HEK293T (cell line): ENCODE measurements at regions not wholly inside any gene's neighbourhood (a gene's known extent, or its start where the extent isn't known, plus 50 kb on each side); places are given as distances from the start of the nearest gene placed in this dataset.

Experiments used
- CTCF ChIA-PET: fragments of 350-600 bp; formaldehyde crosslinking; extraction: SDS; loops from one replicate; lab custom pipeline; 2021; ENCODE audit warnings: antibody characterized with exemption, inconsistent platforms; lab: Yijun Ruan, JAX
- POLR2A ChIA-PET: fragments of 350-600 bp; formaldehyde crosslinking; extraction: SDS; loops from one replicate; lab custom pipeline; 2020; ENCODE audit warnings: antibody characterized with exemption, inconsistent platforms; lab: Yijun Ruan, JAX
- DNase-seq: peaks from one replicate; pipeline ENCODE4 v3.0.0; 2012; ENCODE audit warnings: mixed read lengths; ENCODE audit errors: extremely low spot score
- ARNT ChIP-seq: fragments of 450-650 bp; IDR thresholded peaks from 2 replicates; pipeline ENCODE4 v1.6.1; 2017; ENCODE audit warnings: mild to moderate bottlenecking
- BHLHE40 ChIP-seq: fragments of 450-650 bp; IDR thresholded peaks from 2 replicates; pipeline ENCODE4 v1.6.1; 2016; ENCODE audit warnings: mild to moderate bottlenecking, moderate library complexity, borderline replicate concordance
- CTBP1 ChIP-seq: fragments of 450-650 bp; IDR thresholded peaks from 2 replicates; pipeline ENCODE4 v1.6.1; 2016; ENCODE audit warnings: borderline replicate concordance
- ELF4 ChIP-seq: fragments of 450-650 bp; IDR thresholded peaks from 2 replicates; pipeline ENCODE4 v1.6.1; 2017; ENCODE audit warnings: antibody characterized with exemption
- FOXA1 ChIP-seq: fragments of 450-650 bp; IDR thresholded peaks from 2 replicates; pipeline ENCODE4 v1.6.1; 2016; ENCODE audit warnings: mild to moderate bottlenecking
- FOXK2 ChIP-seq: fragments of 450-650 bp; IDR thresholded peaks from 2 replicates; pipeline ENCODE4 v1.6.1; 2016; ENCODE audit warnings: mild to moderate bottlenecking
- FOXM1 ChIP-seq: fragments of 450-650 bp; IDR thresholded peaks from 2 replicates; pipeline ENCODE4 v1.6.1; 2017; ENCODE audit warnings: mild to moderate bottlenecking, borderline replicate concordance
- HDGF ChIP-seq: fragments of 450-650 bp; IDR thresholded peaks from 2 replicates; pipeline ENCODE4 v1.6.1; 2017; ENCODE audit warnings: antibody characterized with exemption, borderline replicate concordance
- L3MBTL2 ChIP-seq: fragments of 450-650 bp; conservative IDR thresholded peaks from 2 replicates; pipeline ENCODE4 v1.6.1; 2016; ENCODE audit warnings: mild to moderate bottlenecking
- LEF1 ChIP-seq: fragments of 450-650 bp; IDR thresholded peaks from 2 replicates; pipeline ENCODE4 v1.6.1; 2017; ENCODE audit warnings: mild to moderate bottlenecking, borderline replicate concordance
- NFRKB ChIP-seq: fragments of 450-650 bp; IDR thresholded peaks from 2 replicates; pipeline ENCODE4 v1.6.1; 2016; ENCODE audit warnings: mild to moderate bottlenecking, moderate library complexity
- SP1 ChIP-seq: fragments of 450-650 bp; IDR thresholded peaks from 2 replicates; pipeline ENCODE4 v1.6.1; 2017
- SUZ12 ChIP-seq: fragments of 450-650 bp; IDR thresholded peaks from 2 replicates; pipeline ENCODE4 v1.6.1; 2016; ENCODE audit warnings: mild to moderate bottlenecking
- TARDBP ChIP-seq: fragments of 450-650 bp; IDR thresholded peaks from 2 replicates; pipeline ENCODE4 v1.6.1; 2016
- ZNF384 ChIP-seq: fragments of 450-650 bp; IDR thresholded peaks from 2 replicates; pipeline ENCODE4 v1.6.1; 2016
- TF ChIP-seq, protein P1 (sequence below): fragments of 450-650 bp; IDR thresholded peaks from 2 replicates; pipeline ENCODE4 v1.6.1; 2016

GRCh38 chr2:83168377-83168776 is 1290.7 kb downstream of the SUCLG1 start:
- no peak for TF ChIP-seq BHLHE40
- TF ChIP-seq SP1 = no peak
- TF ChIP-seq TARDBP = no peak
- TF ChIP-seq NFRKB = no peak
- no peak for TF ChIP-seq LEF1
- TF ChIP-seq ARNT = no peak
- no peak for TF ChIP-seq L3MBTL2
- TF ChIP-seq, protein P1, sequence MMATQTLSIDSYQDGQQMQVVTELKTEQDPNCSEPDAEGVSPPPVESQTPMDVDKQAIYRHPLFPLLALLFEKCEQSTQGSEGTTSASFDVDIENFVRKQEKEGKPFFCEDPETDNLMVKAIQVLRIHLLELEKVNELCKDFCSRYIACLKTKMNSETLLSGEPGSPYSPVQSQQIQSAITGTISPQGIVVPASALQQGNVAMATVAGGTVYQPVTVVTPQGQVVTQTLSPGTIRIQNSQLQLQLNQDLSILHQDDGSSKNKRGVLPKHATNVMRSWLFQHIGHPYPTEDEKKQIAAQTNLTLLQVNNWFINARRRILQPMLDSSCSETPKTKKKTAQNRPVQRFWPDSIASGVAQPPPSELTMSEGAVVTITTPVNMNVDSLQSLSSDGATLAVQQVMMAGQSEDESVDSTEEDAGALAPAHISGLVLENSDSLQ = no peak
- no peak for TF ChIP-seq ELF4
- TF ChIP-seq SUZ12 = no peak
- TF ChIP-seq HDGF = no peak
- TF ChIP-seq CTBP1 = no peak
- no peak for TF ChIP-seq FOXA1
- no peak for TF ChIP-seq FOXK2
- no peak for TF ChIP-seq FOXM1
- no peak for TF ChIP-seq ZNF384
- ChIA-PET CTCF (no interaction called here), POLR2A (no interaction called here)
- DNase-seq = no peak

DNA sequence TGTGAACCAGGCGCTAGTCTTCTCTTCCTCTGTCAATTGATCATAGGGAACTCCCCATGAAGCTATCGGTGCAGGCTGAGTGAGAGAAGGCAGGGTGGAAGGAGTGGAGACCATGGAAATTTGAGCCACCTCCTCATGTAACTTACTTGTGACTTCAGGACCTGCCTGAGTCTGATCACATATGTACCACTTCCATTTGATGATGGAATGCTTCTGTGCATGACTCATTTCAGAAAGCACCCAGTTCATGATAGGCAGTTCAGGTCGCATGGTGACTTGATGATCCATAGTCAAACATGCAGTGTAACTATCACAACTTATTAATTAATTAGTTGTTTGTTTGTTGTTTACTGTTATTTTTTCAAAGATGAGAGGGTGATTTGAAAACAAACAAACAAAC is 1296.7 kb downstream of the SUCLG1 start:
- TF ChIP-seq LEF1 (no peak), BHLHE40 (no peak), SP1 (no peak), L3MBTL2 (no peak), ARNT (no peak), FOXA1 (no peak), ZNF384 (no peak), HDGF (no peak), NFRKB (no peak), FOXK2 (no peak), ELF4 (no peak), SUZ12 (no peak), CTBP1 (no peak), TARDBP (no peak), FOXM1 (no peak)
- TF ChIP-seq, protein P1 = no peak
- DNase-seq = no peak
- ChIA-PET POLR2A (no interaction called here), CTCF (no interaction called here)

DNA sequence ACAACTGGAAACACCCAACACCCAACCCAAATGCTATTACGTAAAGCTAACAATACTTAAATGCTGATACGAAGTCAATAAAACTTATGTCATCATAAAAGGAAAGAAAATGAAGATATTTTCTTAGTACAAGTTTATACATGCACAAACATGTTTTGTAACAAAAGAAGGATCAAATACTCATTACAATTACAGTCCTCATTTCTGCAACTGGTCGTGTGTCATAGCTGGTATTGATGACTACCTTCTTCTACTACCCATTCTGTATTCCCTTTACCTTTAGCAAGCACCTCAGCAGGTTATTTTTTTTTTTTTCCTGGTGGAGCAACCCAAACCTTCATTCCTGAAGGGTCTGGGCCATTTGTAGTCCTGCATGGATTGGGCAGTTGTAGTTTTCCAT is 1298.5 kb downstream of the SUCLG1 start:
- no peak for DNase-seq
- ChIA-PET POLR2A (no interaction called here), CTCF (no interaction called here)
- TF ChIP-seq TARDBP (no peak), LEF1 (no peak), ARNT (no peak), NFRKB (no peak), SUZ12 (no peak), BHLHE40 (no peak)

GRCh38 chr2:83155826-83156225 is 1303.3 kb downstream of the SUCLG1 start:
- no peak for DNase-seq
- POLR2A ChIA-PET = no interaction called here
- CTCF ChIA-PET = no interaction called here
- TF ChIP-seq FOXK2 = no peak
- no peak for TF ChIP-seq ZNF384
- no peak for TF ChIP-seq LEF1
- no peak for TF ChIP-seq CTBP1
- no peak for TF ChIP-seq ARNT

DNA sequence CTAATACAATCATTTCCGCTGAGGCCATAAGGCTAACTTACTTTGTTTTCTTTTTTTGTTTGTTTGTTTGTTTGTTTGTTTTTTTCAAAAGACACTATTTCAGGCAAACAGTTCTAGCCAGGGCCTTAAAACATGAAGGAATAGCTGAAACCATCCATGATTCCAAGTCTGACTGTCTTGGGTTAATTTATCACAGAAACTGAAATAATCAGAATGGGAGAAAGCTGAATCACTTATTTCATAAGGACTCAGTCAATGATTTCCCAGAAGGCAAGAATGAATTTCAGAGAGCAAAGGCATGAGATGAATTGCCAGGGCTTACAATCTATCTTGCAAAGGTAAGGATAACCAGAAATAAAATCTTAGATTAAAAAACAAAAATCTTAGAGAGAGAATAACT is 1315.1 kb downstream of the SUCLG1 start:
- no peak for TF ChIP-seq ELF4
- CTCF ChIA-PET = no interaction called here
- POLR2A ChIA-PET = no interaction called here
- no peak for DNase-seq

DNA sequence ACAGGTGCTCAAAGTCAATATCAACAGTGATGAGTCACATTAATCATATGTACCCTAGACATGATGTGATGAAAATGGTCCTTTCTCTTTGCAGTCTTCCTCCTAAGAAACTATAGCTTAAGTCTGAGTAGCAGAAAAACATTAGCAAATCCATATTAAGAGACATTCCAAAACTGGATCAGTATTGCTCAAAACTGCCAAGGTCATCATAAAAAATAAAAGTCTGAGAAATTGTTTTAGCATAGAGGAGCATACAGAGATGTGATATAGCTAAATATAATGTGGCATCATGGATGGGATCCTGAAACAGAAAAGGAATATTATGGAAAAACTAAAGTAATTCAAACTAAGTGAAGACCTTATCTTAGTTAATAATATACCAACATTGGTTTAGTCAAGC is 1316.1 kb downstream of the SUCLG1 start:
- no peak for TF ChIP-seq TARDBP
- DNase-seq = no peak
- ChIA-PET POLR2A (no interaction called here), CTCF (interaction anchor here (0.6 kb wide), 1 partner anchor 571 kb away, joined by 3 read pairs; no protein-coding TSS in a partner anchor)

DNA sequence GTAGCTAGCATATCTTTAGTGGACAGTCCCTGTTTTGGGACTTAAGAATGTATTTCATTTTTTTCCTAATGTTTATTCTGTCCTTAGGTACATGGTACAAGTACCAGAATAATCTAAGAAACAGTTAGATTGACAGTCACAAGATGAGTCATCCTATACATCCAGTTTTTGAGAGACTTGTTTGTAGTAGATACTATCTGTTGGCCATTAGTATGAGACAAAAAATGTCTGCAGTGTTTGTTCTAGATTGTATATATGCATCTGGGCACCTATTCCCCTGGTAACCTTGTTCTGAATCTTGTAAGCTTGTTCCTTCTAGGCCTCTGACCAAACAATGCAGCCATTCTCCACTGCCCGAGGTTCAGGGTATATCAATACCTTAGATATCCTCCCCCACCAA is 1343.5 kb downstream of the SUCLG1 start:
- TF ChIP-seq FOXK2 (no peak), ZNF384 (no peak), FOXA1 (no peak), ELF4 (no peak), TARDBP (no peak), BHLHE40 (no peak), SP1 (no peak), LEF1 (no peak), CTBP1 (no peak), ARNT (no peak), L3MBTL2 (no peak), FOXM1 (no peak), SUZ12 (no peak), NFRKB (no peak)
- TF ChIP-seq, protein P1 = no peak
- DNase-seq = no peak
- ChIA-PET CTCF (no interaction called here), POLR2A (no interaction called here)
